22Rv1 (cell line): ENCODE measurements at regions not wholly inside any gene's neighbourhood (a gene's known extent, or its start where the extent isn't known, plus 50 kb on each side); places are given as distances from the start of the nearest gene placed in this dataset.

Experiments used
- ZFX ChIP-seq: fragments of 450-650 bp; IDR thresholded peaks from 2 replicates; pipeline ENCODE4 v1.6.1; 2017; ENCODE audit warnings: antibody characterized with exemption, borderline replicate concordance
- TF ChIP-seq, protein P1 (sequence below): fragments of 450-650 bp; IDR thresholded peaks from 2 replicates; pipeline ENCODE4 v1.5.1; 2017; ENCODE audit warnings: mild to moderate bottlenecking

DNA sequence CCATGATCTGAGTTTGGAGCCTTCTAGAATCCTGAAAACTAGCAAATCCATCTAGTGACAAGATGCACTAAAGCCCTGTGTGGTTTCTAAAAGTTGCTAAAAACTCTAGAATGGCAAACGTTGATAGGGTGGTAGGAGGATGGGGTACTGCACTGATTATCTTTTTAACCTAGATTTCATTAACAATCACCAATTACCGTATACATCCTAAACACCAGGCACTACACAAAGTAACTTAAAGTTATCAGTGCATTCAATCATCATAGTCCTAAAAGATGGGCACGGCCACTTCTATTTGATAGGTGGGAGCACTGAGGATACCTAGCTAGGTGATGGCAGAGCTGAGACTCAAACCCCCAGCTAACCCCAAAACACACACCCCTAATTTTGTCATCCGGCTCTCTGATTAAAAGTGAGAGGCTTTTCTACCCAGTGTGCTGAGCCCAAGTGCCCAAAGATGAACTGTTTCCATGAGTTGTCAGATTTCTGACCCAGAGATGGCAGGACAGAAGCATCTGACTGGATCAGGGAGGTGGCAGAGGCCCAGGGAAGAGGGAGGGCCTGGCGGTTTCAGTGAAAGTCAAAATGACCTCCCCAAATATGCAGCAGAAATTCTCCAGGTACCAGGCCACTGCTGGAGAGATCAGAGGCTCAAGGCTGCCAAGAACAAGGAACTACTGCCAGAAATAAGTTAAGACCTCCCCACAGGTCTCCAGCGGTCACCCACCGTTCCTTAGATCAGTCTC is 396.8 kb downstream of the SOX9 start:
- TF ChIP-seq, protein P1, sequence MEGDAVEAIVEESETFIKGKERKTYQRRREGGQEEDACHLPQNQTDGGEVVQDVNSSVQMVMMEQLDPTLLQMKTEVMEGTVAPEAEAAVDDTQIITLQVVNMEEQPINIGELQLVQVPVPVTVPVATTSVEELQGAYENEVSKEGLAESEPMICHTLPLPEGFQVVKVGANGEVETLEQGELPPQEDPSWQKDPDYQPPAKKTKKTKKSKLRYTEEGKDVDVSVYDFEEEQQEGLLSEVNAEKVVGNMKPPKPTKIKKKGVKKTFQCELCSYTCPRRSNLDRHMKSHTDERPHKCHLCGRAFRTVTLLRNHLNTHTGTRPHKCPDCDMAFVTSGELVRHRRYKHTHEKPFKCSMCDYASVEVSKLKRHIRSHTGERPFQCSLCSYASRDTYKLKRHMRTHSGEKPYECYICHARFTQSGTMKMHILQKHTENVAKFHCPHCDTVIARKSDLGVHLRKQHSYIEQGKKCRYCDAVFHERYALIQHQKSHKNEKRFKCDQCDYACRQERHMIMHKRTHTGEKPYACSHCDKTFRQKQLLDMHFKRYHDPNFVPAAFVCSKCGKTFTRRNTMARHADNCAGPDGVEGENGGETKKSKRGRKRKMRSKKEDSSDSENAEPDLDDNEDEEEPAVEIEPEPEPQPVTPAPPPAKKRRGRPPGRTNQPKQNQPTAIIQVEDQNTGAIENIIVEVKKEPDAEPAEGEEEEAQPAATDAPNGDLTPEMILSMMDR: no peak
- no peak for TF ChIP-seq ZFX
